ENCODE measurements at regions not wholly inside any gene's neighbourhood (a gene's known extent, or its start where the extent isn't known, plus 50 kb on each side); places are given as distances from the start of the nearest gene placed in this dataset.

DNA sequence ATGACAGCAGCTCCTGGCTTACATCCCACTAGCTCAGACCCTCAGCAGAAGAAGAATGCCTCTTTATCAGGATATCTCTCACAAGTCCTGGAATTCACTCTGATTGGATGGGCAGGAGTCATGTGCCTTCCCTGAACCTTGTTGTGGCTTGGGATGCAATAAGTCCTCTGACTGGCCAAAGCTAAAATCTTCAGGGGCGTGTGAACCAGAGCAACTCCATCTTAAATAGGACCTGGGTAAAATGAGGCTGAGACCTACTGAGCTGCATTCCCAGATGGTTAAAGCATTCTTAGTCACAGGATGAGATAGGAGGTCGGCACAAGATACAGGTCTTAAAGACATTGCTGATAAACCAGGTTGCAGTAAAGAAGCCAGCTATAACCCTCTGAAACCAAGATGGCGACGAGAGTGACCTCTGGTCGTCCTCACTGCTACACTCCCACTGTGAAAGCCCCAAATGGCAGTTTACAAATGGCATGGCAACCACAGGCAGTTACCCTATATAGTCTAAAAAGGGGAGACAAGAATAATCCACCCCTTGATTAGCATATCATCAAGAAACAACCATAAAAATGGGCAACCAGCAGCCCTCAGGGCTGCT, 60.4 kb upstream of the FICD start:
- TF ChIP-seq, protein P1, sequence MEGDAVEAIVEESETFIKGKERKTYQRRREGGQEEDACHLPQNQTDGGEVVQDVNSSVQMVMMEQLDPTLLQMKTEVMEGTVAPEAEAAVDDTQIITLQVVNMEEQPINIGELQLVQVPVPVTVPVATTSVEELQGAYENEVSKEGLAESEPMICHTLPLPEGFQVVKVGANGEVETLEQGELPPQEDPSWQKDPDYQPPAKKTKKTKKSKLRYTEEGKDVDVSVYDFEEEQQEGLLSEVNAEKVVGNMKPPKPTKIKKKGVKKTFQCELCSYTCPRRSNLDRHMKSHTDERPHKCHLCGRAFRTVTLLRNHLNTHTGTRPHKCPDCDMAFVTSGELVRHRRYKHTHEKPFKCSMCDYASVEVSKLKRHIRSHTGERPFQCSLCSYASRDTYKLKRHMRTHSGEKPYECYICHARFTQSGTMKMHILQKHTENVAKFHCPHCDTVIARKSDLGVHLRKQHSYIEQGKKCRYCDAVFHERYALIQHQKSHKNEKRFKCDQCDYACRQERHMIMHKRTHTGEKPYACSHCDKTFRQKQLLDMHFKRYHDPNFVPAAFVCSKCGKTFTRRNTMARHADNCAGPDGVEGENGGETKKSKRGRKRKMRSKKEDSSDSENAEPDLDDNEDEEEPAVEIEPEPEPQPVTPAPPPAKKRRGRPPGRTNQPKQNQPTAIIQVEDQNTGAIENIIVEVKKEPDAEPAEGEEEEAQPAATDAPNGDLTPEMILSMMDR (IDR thresholded peaks at IDR 0.05), result no peak
- no peak for TF ChIP-seq POLR2AphosphoS5 (IDR thresholded peaks at IDR 0.05)

All from esophagus muscularis mucosa (tissue), 3 donors.